GM12878 (cell line): ENCODE measurements at regions not wholly inside any gene's neighbourhood (a gene's known extent, or its start where the extent isn't known, plus 50 kb on each side); places are given as distances from the start of the nearest gene placed in this dataset.

Experiments used
- ATAC-seq: fragments of 200-7000 bp; cut with Tn5 transposase; 3 replicates; pipeline ENCODE4 v1.9.1; 2020; ENCODE audit warnings: mild to moderate bottlenecking, moderate library complexity
- BruUV-seq: library from RNA; stranded (reverse); fragments of 400-500 nt; replicated peaks from 2 replicates; lab custom pipeline; 2021; lab: Mats Ljungman, UMichigan
- CTCF ChIA-PET: fragments of 300-600 bp; sonication (Branson Sonifier 250); formaldehyde crosslinking; extraction: SDS; loops from one replicate; lab custom pipeline; 2021; ENCODE audit warnings: inconsistent platforms; lab: Yijun Ruan, JAX
- POLR2A ChIA-PET: fragments of 350-600 bp; formaldehyde crosslinking; extraction: SDS; loops from one replicate; lab custom pipeline; 2021; ENCODE audit warnings: inconsistent platforms; lab: Charles Lee
- RAD21 ChIA-PET: fragments of 300-600 bp; sonication (Branson Sonifier 250); formaldehyde crosslinking; loops from one replicate; lab custom pipeline; 2023; ENCODE audit warnings: antibody characterized with exemption; ENCODE audit not compliant: unreplicated experiment; lab: Charles Lee
- SMC1A ChIA-PET: fragments of 300-600 bp; sonication (Branson Sonifier 250); formaldehyde crosslinking; loops from one replicate; lab custom pipeline; 2023; ENCODE audit not compliant: unreplicated experiment, uncharacterized antibody; lab: Charles Lee
- DNase-seq: peaks from one replicate; pipeline ENCODE4 v3.0.0-alpha.2; 2011; ENCODE audit warnings: low read depth, low spot score
- FAIRE-seq: peaks from 3 replicates; lab custom pipeline; 2011; peaks lifted over from hg19 to GRCh38; lab: Jason Lieb, UNC
- H2AFZ ChIP-seq: 2 replicates; pipeline ENCODE4 v1.6.0; 2011; ENCODE audit warnings: low read depth, low read length, control low read depth; ENCODE audit not compliant: control insufficient read depth
- H3K27ac ChIP-seq: 2 replicates; pipeline ENCODE4 v1.5.1; 2011; ENCODE audit warnings: control low read depth; ENCODE audit not compliant: control insufficient read depth, insufficient read depth
- H3K27me3 ChIP-seq, 2 experiments: replicated peaks in 1 of 2; 2 replicates each; pipeline versions ENCODE4 v1.6.0 to v1.6.1; 2011; ENCODE audit warnings: low read length in 1 of 2; ENCODE audit not compliant: control insufficient read depth in 2 of 2, insufficient read depth in 2 of 2
- H3K36me3 ChIP-seq, 2 experiments: 2 replicates each; pipeline ENCODE4 v1.5.1; 2011; ENCODE audit warnings: low read length in 1 of 2; ENCODE audit not compliant: control insufficient read depth in 2 of 2, insufficient read depth in 2 of 2
- H3K4me1 ChIP-seq: 2 replicates; pipeline ENCODE4 v1.6.1; 2011; ENCODE audit warnings: mild to moderate bottlenecking, low read length, moderate library complexity, mixed read lengths; ENCODE audit not compliant: control insufficient read depth, insufficient read depth
- H3K4me2 ChIP-seq: 2 replicates; pipeline ENCODE4 v1.6.0; 2011; ENCODE audit warnings: control low read depth; ENCODE audit not compliant: control insufficient read depth, insufficient read depth
- H3K4me3 ChIP-seq: fragments of 200-600 bp; sonication (generic); 2 replicates; pipeline ENCODE4 v1.5.1; 2016
- H3K79me2 ChIP-seq: 2 replicates; pipeline ENCODE4 v1.6.0; 2011; ENCODE audit warnings: low read length; ENCODE audit not compliant: control insufficient read depth, insufficient read depth
- H3K9ac ChIP-seq: 2 replicates; pipeline ENCODE4 v1.8.0; 2011; ENCODE audit warnings: low read length, control low read depth, mixed read lengths; ENCODE audit not compliant: control insufficient read depth, insufficient read depth
- H3K9me3 ChIP-seq: replicated peaks from 3 replicates; pipeline ENCODE4 v1.5.1; 2011; ENCODE audit warnings: mild to moderate bottlenecking, low read length; ENCODE audit not compliant: control insufficient read depth, insufficient read depth
- H4K20me1 ChIP-seq: 2 replicates; pipeline ENCODE4 v1.6.0; 2011; ENCODE audit not compliant: control insufficient read depth, insufficient read depth
- BMI1 ChIP-seq: fragments of 450-650 bp; IDR thresholded peaks from 2 replicates; pipeline ENCODE4 v1.6.1; 2016; ENCODE audit warnings: mild to moderate bottlenecking, moderate library complexity, borderline replicate concordance
- CTCF ChIP-seq, 3 experiments: IDR thresholded peaks in 2 of 3; conservative IDR thresholded peaks in 1 of 3; 2 replicates each; pipeline ENCODE4 v1.5.1; 2011; ENCODE audit warnings: low read depth in 3 of 3, low read length in 3 of 3, mild to moderate bottlenecking in 3 of 3, control low read depth in 2 of 3, moderate library complexity in 2 of 3, inconsistent platforms in 1 of 3, mixed read lengths in 1 of 3; ENCODE audit not compliant: control insufficient read depth in 2 of 3, insufficient read depth in 1 of 3; ENCODE audit errors: extremely low read depth in 1 of 3
- E2F8 ChIP-seq: fragments of 450-650 bp; IDR thresholded peaks from 2 replicates; pipeline ENCODE4 v1.6.1; 2018; ENCODE audit warnings: mild to moderate bottlenecking, low read depth, moderate library complexity; ENCODE audit not compliant: partially characterized antibody
- EGR1 ChIP-seq, 2 experiments: IDR thresholded peaks; 1 replicate in 1 of 2; 2 replicates in 1 of 2; pipeline ENCODE4 v1.6.1; 2011 to 2012; ENCODE audit warnings: low read depth in 2 of 2, low read length in 2 of 2, borderline replicate concordance in 1 of 2, mild to moderate bottlenecking in 1 of 2, moderate library complexity in 1 of 2
- IKZF2 ChIP-seq, 2 experiments: fragments of 450-650 bp; IDR thresholded peaks; 2 replicates each; pipeline ENCODE4 v1.6.1; 2017; ENCODE audit warnings: mild to moderate bottlenecking in 2 of 2, moderate library complexity in 2 of 2
- MEF2B ChIP-seq: fragments of 450-650 bp; IDR thresholded peaks from 2 replicates; pipeline ENCODE4 v1.6.1; 2018; ENCODE audit warnings: mild to moderate bottlenecking, moderate library complexity; ENCODE audit not compliant: partially characterized antibody, poor library complexity, severe bottlenecking
- MYC ChIP-seq: IDR thresholded peaks from 2 replicates; pipeline ENCODE4 v1.6.1; 2011; ENCODE audit warnings: mild to moderate bottlenecking, low read length, moderate library complexity, inconsistent platforms; ENCODE audit not compliant: insufficient read depth, insufficient replicate concordance, insufficient read length, severe bottlenecking
- PAX5 ChIP-seq: IDR thresholded peaks from 2 replicates; pipeline ENCODE4 v1.6.1; 2011; ENCODE audit warnings: low read depth, low read length, borderline replicate concordance
- PKNOX1 ChIP-seq: fragments of 450-650 bp; IDR thresholded peaks from 2 replicates; pipeline ENCODE4 v1.6.1; 2016; ENCODE audit warnings: mild to moderate bottlenecking
- PML ChIP-seq: IDR thresholded peaks from 2 replicates; pipeline ENCODE4 v1.6.1; 2012; ENCODE audit warnings: low read length, inconsistent platforms
- RAD21 ChIP-seq: IDR thresholded peaks from 2 replicates; pipeline ENCODE4 v1.6.1; 2011; ENCODE audit warnings: mild to moderate bottlenecking, low read depth, low read length, moderate library complexity; ENCODE audit not compliant: insufficient read depth
- RFX5 ChIP-seq: IDR thresholded peaks from 2 replicates; pipeline ENCODE4 v1.6.1; 2011; ENCODE audit warnings: low read depth, low read length, improper control_type of control experiment
- SPI1 ChIP-seq: IDR thresholded peaks from 2 replicates; pipeline ENCODE4 v1.6.1; 2011; ENCODE audit warnings: low read depth, mild to moderate bottlenecking, low read length, moderate library complexity, borderline replicate concordance; ENCODE audit not compliant: insufficient read depth
- TCF12 ChIP-seq: IDR thresholded peaks from 2 replicates; pipeline ENCODE4 v1.6.1; 2011; ENCODE audit warnings: low read depth, mild to moderate bottlenecking, low read length
- WRNIP1 ChIP-seq: IDR thresholded peaks from 2 replicates; pipeline ENCODE4 v1.6.1; 2011; ENCODE audit warnings: low read depth, low read length, improper control_type of control experiment, borderline replicate concordance
- ZNF274 ChIP-seq: IDR thresholded peaks from one replicate; pipeline ENCODE4 v1.8.0; 2011; ENCODE audit not compliant: insufficient read length, insufficient read depth
- ZNF384 ChIP-seq: IDR thresholded peaks from 2 replicates; pipeline ENCODE4 v1.6.1; 2012; ENCODE audit warnings: low read depth, mild to moderate bottlenecking, low read length, improper control_type of control experiment, borderline replicate concordance
- WGBS: methylation state at CpG from one replicate; pipeline ENCODE4 v1.1.6; 2016; ENCODE audit warnings: low lambda C conversion rate; ENCODE audit not compliant: insufficient replicate concordance, insufficient coverage; ENCODE audit errors: missing lambda C conversion rate; 5-methylcytosine and 5-hydroxymethylcytosine counted together
- in situ Hi-C: fragments of 300-500 bp; cut with MboI; formaldehyde crosslinking; loops from 9 replicates; pipeline ENCODE4 v1.14.3; 2018; ENCODE audit warnings: mixed read lengths
- intact Hi-C: fragments of 100-400 bp; cut with micrococcal nuclease; formaldehyde crosslinking; loops from one replicate; pipeline ENCODE4 v1.14.2; 2022; ENCODE audit not compliant: unreplicated experiment

DNA sequence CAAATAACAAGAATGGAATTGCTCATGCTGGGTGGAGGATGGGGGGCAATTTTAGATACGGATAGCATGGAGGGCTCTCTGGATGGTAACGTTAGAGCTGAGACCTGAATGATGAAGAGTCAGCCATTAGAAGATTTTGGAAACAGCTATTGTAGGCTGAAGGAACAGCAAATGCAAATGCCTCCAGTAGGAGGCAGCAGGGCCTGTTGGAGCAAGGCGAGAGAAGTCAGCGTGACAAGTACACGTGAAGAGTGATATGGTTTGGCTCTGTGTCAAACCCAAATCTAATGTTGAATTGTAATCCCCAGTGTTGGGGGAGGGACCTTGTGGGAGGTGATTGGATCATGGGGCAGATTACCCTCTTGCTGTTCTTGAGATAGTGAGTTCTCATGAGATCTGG is 59.3 kb upstream of the SOD3 start:
- H3K4me1 ChIP-seq, result no peaks in the 10 kb centered on the region
- H3K79me2 ChIP-seq, result no peaks in the 10 kb centered on the region
- no peak overlapping the region for H3K4me2 ChIP-seq
- ATAC-seq, result no peak
- in situ Hi-C loops (no loop called here), intact Hi-C loops (no loop called here)
- no peak overlapping the region for H3K27ac ChIP-seq
- no peaks in the 10 kb centered on the region for H3K36me3 ChIP-seq
- no TSS peak for BruUV-seq
- no peak overlapping the region for H2AFZ ChIP-seq
- H3K9me3 ChIP-seq, result no peaks in the 10 kb centered on the region; the same call in 1 of the 3 replicates
- ChIA-PET RAD21 (no interaction called here), POLR2A (no interaction called here), CTCF (no interaction called here), SMC1A (no interaction called here)
- WGBS, result 0% methylated on average over 5 of the region's 5 CpGs
- DNase-seq, result no peak
- no peaks in the 10 kb centered on the region for H3K27me3 ChIP-seq
- H3K9ac ChIP-seq, result no peak overlapping the region
- H4K20me1 ChIP-seq, result no peaks in the 10 kb centered on the region
- no peak for FAIRE-seq
- no peak overlapping the region for H3K4me3 ChIP-seq
- TF ChIP-seq PAX5 (no peak), RFX5 (no peak), EGR1 (IDR thresholded peaks at IDR 0.05; ENCODE audit: borderline replicate concordance in 1 of 2, low read depth in 2 of 2, low read length in 2 of 2) (no peak), MYC (no peak), ZNF384 (no peak), PKNOX1 (no peak), WRNIP1 (no peak), MEF2B (no peak), ZNF274 (no peak), RAD21 (peak; percentile 36), SPI1 (no peak), E2F8 (no peak), BMI1 (no peak), PML (no peak), CTCF (IDR thresholded peaks at IDR 0.05 in 2 of 3, conservative IDR thresholded peaks at IDR 0.05 in 1 of 3; ENCODE audit: control insufficient read depth in 2 of 3, extremely low read depth in 1 of 3, insufficient read depth in 1 of 3, low read depth in 3 of 3, low read length in 3 of 3) (peak in 1 of 3 experiments; percentile 23; a peak in 1 of 6 replicates), TCF12 (no peak), IKZF2 (IDR thresholded peaks at IDR 0.05) (no peak)
